ENCODE measurements at regions not wholly inside any gene's neighbourhood (a gene's known extent, or its start where the extent isn't known, plus 50 kb on each side); places are given as distances from the start of the nearest gene placed in this dataset.

DNA sequence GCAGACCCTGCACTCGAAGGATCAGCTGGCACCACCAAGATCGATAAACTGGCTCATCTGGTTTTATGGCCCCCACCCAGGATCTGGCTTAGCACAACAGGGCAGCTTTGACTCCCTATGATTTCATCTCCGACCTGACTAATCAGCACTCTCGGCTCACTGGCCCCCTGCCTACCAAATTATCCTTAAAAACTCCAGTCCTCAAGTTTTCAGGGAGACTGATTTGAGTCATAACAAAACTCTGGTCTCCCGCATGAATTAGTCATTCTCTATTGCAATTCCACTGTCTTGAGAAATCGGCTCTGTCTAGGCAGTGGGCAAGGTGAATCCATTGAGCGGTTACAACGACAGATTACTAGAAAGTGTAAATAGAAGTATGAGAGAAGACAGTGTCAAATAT lies 521.9 kb upstream of the RGMA start:
- TF ChIP-seq, protein P1, sequence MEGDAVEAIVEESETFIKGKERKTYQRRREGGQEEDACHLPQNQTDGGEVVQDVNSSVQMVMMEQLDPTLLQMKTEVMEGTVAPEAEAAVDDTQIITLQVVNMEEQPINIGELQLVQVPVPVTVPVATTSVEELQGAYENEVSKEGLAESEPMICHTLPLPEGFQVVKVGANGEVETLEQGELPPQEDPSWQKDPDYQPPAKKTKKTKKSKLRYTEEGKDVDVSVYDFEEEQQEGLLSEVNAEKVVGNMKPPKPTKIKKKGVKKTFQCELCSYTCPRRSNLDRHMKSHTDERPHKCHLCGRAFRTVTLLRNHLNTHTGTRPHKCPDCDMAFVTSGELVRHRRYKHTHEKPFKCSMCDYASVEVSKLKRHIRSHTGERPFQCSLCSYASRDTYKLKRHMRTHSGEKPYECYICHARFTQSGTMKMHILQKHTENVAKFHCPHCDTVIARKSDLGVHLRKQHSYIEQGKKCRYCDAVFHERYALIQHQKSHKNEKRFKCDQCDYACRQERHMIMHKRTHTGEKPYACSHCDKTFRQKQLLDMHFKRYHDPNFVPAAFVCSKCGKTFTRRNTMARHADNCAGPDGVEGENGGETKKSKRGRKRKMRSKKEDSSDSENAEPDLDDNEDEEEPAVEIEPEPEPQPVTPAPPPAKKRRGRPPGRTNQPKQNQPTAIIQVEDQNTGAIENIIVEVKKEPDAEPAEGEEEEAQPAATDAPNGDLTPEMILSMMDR (IDR thresholded peaks at IDR 0.05; ENCODE audit: insufficient read depth, low read depth, low read length), result no peak
- no peak for TF ChIP-seq EZH2 (IDR thresholded peaks at IDR 0.05; ENCODE audit: insufficient read depth, low read length)
